GM21526 (cell line): ENCODE measurements at regions not wholly inside any gene's neighbourhood (a gene's known extent, or its start where the extent isn't known, plus 50 kb on each side); places are given as distances from the start of the nearest gene placed in this dataset.

Source experiments
- ATAC-seq: cut with Tn5 transposase; IDR thresholded peaks from one replicate; pipeline ENCODE4 v1.9.1; 2021; ENCODE audit warnings: moderate library complexity; ENCODE audit not compliant: unreplicated experiment, low FRiP score

GRCh38 chr6:160895562-160895961, 96.0 kb upstream of the MAP3K4 start:
- no peak for ATAC-seq

DNA sequence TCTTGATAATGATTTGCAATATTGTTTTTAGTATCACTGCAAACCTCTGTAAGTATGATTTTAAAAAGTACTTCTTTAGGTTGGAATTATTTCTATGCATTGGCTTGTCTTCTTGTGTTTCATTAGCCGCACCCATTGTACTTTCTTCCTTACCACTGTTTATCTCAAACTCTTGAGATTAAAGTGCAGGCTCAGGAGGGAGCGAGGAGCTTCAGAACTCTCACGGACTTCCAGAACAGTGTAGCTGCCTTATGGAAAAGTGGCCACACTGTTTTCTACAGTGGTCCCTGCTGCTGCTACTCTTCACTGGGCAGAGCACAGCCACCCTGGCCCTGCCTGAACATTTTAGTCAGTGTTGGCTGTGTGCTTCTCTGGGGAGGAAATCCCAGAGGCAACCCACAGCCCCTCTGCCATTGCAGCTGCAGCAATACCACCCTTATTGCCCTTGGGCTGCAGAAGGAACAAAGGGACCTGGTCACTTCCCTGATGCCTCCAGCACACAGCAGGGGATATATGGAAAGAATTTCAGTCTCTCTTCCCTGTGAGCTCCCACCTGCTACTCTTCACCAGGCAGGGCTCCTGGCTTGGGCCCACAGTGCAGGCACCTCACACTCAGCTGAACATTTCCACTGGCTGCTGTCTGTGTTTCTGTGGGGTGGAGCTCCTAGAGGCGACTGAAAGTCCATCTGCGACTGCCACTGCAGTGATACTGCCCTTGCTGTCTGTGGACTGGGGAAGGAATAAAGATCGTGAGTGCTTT, 91.7 kb upstream of the MAP3K4 start:
- no peak for ATAC-seq

- ATAC-seq, result no peak
These were observed 79.6 kb upstream of the MAP3K4 start for GRCh38 chr6:160911949-160912348.

DNA sequence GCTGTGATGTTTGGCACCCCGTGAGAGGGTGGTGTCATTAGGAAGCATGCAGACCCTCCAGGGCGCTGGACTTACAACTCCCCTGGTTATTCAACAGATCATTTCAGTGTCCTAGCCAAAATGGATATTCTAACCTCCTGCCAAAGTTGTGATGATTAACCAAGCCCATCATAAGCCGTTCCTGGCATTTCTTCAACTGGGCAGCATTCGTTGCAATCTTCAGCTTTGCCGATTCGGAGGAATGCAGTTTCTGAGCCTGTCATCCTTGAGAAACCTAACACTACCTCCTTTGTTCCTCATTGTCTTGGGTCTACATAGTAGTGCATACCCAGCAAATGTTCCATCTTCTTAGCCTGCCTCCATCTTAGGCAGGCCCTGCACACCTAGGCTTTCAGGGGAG, 79.2 kb upstream of the MAP3K4 start:
- ATAC-seq, result no peak

DNA sequence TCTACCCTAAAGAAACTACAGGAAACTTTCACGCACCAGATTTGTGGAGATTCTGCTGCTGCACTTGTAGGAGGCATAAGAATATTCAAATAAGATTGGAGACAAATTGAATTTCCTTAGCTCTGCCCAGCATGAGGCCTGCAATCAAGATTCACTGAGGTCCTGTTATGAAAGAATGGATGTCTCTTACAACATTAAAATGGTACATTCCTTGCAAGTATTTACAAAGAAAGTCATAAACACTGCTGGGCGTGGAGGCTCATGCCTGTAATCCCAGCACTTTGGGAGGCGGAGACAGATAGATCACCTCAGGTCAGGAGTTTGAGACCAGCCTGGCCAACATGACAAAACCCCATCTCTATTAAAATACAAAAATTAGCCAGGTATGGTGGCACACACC, 74.0 kb upstream of the MAP3K4 start:
- ATAC-seq, result no peak

GRCh38 chr6:160919723-160920440, 71.7 kb upstream of the MAP3K4 start:
- no peak for ATAC-seq

DNA sequence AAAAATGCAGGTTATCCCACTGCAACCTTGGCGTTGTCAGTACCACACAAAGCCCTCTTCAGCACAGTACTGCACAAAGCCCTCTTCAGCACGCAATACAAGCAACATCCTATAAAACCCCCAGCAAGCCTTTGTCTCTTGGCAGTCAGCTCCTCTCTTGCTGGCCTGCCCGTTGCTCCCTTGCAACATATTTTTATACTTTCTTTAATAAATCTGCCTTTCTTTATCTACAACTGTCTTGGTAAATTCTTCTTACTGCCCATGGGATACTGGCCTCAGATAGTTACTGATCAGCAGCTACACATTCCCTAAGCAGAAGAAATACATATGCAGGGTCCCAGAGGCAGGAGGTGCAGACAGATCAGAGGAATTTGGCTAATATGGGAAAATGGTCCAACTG, 70.5 kb upstream of the MAP3K4 start:
- ATAC-seq, result no peak

- ATAC-seq, result no peak
These were observed 65.0 kb upstream of the MAP3K4 start for GRCh38 chr6:160926281-160927276.

- no peak for ATAC-seq
These were observed 64.2 kb upstream of the MAP3K4 start for GRCh38 chr6:160927416-160927815.

- ATAC-seq, result no peak
These were observed 62.2 kb upstream of the MAP3K4 start for GRCh38 chr6:160929361-160929760.

- ATAC-seq, result no peak
These were observed 61.7 kb upstream of the MAP3K4 start for GRCh38 chr6:160929831-160930230.

DNA sequence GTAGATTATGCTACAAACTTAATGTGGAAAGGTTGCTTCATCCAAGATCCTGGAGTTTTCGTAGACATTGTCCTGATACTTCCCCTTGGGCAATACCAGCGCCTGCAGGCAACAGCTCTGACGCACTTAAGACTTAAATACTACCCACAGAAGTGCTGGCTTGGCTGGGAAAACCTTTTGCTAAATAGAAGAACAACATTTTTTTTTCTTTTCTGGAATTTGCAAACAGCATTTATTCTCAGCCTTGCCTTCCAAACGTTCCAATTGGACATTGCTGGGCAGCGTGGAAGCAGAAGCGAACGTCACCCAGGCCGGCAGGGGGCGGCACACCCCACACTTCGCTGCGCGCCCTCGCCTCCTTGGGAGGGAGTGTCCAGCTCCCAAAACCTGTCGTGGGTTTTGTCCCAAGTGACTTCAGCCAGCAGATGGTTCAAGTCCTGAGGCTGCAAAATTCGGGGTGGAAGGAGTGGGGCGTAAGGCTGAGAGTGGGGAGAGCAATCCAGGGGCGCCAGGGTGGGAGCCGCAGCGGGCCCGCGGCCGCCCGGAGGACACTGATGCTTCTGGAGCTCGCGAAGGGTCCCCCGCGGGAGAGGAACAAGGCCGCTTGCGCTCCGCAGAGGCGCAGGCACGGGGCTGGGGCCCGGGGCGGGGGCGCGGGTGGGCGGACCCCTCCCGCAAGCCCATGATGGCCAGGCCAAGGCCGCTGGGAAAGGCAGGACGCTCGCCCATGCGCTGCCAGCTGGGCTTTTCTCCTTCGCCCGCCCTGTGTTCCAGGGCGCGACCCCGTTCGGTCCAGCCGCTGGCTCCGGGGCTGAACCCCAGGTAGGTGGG, 60.8 kb upstream of the MAP3K4 start:
- ATAC-seq, result peak; percentile 82

- no peak for ATAC-seq
These were observed 59.9 kb upstream of the MAP3K4 start for GRCh38 chr6:160931378-160932310.

DNA sequence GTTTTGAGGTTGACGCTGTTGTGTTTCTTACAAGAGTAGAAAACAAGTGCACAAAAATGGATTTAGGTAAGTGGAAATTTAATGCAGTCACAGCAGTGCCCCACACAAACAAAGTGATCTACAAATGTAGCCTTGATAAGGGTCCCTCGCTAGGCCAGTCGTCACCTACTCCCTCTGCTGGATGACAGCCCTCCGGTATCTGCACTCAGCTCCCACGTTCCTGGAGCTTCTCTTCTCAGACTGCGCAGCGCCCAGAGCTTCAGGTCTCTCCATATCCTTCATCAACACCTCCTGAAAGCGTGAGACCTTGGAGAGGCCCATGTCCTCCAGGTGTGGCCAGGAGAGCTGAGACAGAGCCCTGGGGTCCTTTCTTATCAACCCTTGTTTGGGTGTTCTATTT, 58.3 kb upstream of the MAP3K4 start:
- ATAC-seq, result no peak

GRCh38 chr6:160934157-160934556, 57.4 kb upstream of the MAP3K4 start:
- ATAC-seq, result no peak

DNA sequence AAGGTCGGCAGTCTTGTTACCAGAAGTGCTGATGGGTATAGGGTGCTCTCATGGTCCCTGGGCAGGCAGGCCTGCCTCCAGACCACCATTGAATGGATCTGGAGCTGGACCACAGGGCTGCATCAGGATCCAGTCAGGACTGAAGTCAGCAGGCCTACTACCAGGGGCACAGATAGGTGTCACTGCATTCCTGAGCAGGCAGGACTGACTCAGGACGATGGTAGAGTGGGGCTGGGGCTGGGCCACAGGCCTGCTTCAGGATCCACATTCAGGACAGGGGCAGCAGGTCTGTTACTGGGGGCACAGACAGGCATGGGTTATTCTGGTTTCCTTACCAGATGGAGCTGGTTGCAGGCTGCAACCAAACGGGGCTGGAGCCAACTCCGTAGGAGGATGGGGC, 51.4 kb upstream of the MAP3K4 start:
- no peak for ATAC-seq
